CD4-positive, alpha-beta T cell treated with Interleukin-6 at 100 ng/mL for 8 hours (primary cell): ENCODE measurements at regions not wholly inside any gene's neighbourhood (a gene's known extent, or its start where the extent isn't known, plus 50 kb on each side); places are given as distances from the start of the nearest gene placed in this dataset.

Experiments
- DNase-seq: peaks from one replicate; pipeline ENCODE4 v3.0.0-alpha.2; 2020; ENCODE audit warnings: mixed read lengths, low spot score

GRCh38 chr3:27939521-27939920 is 217.4 kb upstream of the EOMES start:
- DNase-seq: no peak

GRCh38 chr3:27939940-27940339 is 217.8 kb upstream of the EOMES start:
- no peak for DNase-seq

GRCh38 chr3:27943106-27943505 is 221.0 kb upstream of the EOMES start:
- no peak for DNase-seq

- no peak for DNase-seq
Observed at GRCh38 chr3:27945229-27945628, 223.1 kb upstream of the EOMES start.

DNA sequence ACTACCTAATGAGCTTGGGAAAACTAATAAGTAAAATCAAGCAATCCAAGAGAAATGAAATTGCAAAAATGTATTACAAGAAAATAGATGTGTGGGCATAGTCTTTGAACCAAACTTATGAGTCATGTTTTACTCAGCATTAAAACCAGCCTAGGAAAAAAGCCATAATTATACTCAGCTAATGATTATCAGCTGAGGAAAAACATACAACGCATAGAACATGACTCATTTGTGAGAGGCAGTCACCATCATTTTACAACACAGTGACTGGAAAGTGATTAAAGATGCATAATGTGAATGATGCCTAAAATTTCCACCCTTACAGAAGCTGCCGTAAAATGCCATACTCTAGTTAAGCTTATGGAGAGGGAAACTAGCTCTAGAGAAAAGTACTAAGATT is 238.0 kb upstream of the EOMES start:
- DNase-seq: no peak

DNA sequence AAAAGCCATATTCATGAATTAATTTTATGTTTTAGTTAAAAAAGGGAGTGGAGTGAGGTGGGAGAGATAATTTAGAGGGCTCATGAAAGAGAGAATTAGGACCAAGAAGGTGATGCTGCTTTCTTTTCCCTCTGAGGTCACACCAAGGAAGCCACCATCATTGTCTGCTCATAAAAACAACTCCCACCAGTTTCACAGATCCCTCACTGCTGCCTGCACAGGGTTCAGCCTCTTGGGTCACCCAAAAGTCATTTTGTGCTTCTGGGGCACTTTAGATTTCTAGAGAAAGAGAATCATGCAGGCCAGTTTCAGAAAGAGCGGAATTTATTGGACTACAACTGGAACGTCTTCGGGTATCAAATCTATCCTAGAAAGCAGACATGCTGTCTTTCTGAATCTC is 241.4 kb upstream of the EOMES start:
- no peak for DNase-seq

DNA sequence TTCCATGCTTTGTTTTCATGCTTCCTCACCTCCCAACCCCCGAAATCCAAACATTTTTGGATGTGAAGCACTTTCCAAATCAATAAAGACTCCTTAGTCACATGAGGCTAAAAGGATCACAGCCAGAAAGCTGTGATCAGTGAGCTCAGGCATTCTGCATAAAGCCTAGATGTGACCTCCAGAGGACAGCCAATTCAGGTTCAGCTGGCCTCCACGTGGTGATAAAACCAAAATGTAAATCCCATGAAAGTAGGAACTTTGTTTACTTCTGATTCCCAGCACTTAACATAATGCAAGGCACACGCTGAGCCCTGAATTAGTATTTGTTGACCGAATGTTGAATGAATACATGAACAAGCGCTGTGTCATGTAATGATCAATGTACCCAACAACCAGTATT is 249.5 kb upstream of the EOMES start:
- DNase-seq: no peak

- DNase-seq: no peak
Observed at GRCh38 chr3:27976933-27977332, 254.8 kb upstream of the EOMES start.

- DNase-seq: no peak
Observed at GRCh38 chr3:27978440-27978839, 256.3 kb upstream of the EOMES start.

- no peak for DNase-seq
Observed at GRCh38 chr3:27985369-27986035, 255.9 kb upstream of the CMC1 start.

- DNase-seq: no peak
Observed at GRCh38 chr3:27986234-27986879, 255.1 kb upstream of the CMC1 start.

GRCh38 chr3:27990324-27990723 is 251.1 kb upstream of the CMC1 start:
- no peak for DNase-seq

DNA sequence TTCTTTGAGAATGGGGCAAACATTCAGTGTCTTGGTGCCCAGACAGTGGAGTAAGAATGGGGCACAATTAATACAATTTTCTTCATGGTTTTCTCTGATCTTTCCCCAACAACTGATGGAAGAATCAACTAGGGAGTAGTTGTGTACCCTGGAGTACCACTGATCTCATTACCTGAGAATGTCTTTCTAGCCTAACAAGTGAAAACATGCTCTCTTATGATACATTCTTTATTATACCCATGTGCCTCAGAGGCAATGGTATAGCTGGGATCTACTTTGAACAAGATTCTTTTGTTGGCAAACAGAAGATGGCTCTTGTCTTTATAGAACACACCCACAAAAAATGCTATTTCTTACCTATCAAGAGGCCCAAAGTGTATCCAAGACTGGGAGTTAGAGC is 250.6 kb upstream of the CMC1 start:
- DNase-seq: no peak

DNA sequence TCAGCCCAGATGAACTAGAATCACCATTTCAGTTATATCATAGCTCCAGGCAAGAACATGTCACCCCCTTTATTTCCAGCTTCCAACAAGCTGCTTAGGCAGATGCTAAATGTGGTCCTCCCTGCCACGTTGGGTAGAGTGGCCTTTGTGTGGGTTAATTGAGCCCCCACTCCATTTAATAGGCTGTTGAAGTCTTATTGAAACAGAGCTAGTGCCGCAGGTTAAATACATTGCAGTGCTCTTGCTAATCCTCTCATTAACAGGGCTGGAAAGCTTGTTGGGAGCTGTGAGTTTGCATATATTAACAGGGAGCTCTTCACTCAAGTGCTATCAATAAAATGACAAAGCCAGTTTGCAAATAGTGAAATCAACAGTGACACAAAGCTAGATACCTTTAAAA is 248.4 kb upstream of the CMC1 start:
- DNase-seq: no peak

- no peak for DNase-seq
Observed at GRCh38 chr3:28000608-28001007, 240.8 kb upstream of the CMC1 start.

GRCh38 chr3:28008235-28008634 is 233.2 kb upstream of the CMC1 start:
- DNase-seq: no peak

GRCh38 chr3:28012830-28013229 is 228.6 kb upstream of the CMC1 start:
- no peak for DNase-seq

DNA sequence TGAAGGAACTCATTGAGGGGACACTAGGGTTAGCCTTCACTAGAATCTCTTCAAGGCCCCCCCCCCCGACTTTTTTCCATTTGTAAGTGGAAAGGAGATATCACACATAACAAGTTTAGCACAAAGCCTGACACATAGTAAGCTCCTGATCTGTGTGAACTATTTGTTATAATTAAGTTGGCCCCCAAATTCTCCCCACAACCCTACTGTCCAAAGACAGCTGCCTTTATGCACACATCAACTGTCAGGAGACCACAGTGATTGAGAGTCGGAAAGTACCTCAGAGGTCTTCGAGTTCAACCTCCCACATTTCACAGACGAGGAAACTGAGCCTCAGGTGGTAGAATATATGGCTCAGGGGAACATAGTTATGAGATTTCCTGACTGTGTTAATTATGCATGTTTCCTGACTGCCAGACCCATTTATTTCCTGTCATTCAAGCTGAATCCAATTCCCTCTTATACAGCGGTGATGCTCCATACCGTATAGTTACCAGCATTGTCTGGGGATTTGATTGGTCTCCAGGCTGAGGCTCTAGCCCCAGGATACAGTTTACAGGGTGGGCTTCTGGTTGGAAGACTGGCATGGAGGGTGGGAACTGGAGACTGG is 227.4 kb upstream of the CMC1 start:
- DNase-seq: no peak

GRCh38 chr3:28018925-28019718 is 222.3 kb upstream of the CMC1 start:
- no peak for DNase-seq

DNA sequence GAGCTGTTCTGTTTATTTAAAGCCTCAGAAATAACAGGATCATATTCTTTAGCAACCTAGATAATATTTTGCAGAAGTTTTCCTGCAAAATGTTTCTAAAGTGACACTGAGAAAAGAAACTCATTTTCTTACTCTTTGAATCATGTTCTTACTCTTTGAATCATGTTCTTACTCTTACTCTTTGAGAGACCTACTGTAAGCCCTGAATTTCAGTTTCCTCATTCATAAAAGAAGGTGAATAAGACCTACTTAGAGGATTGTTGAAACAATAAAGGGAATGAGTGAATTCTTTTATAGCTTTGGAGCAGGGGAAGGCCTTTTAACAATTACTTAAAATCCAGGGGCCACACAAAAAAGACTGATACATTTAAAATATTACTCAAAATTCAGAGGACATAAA is 221.7 kb upstream of the CMC1 start:
- no peak for DNase-seq

DNA sequence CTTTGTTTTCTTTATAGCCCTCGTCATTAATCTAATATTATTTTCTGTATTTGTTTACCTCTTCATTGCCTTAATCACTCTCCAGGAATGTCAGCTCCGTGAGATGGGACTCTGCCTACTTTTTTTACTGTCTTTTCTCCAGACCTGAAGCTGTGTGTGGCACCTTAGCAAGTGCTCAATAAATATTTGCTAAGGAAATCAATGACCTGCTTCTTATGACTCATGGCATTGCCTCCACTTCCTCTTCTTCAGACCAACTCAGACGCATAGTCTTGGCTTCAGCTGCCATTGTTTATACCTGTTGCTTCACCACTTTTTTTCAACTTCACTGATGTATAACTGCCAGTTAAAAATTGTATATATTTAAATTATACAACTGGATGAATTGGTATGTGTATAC is 218.5 kb upstream of the CMC1 start:
- DNase-seq: no peak

DNA sequence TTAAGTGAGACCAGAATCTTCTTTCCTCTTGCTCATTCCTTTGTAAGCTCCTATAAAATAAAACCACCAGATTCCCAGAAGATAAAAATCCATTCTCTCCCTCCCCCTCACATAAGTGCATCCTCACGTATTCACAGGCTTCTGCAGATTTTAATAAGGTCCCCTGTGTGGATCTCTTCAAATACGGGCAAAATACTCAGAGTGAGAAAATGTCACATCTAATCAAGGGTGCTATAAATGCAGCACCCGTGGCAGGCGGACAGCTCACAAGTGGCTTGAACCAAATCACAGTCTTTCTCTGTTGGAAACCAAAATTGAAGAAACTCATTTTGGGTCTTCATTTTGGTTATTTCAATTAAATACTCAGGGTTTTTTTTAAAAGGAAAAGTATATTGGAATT is 212.9 kb upstream of the CMC1 start:
- DNase-seq: no peak
